Vagina (tissue), 2 donors: ENCODE measurements at regions not wholly inside any gene's neighbourhood (a gene's known extent, or its start where the extent isn't known, plus 50 kb on each side); places are given as distances from the start of the nearest gene placed in this dataset.

Source experiments
- POLR2A ChIP-seq, 2 donors: fragments of 450-650 bp; IDR thresholded peaks; one replicate each; pipeline ENCODE4 v1.6.1; 2017; ENCODE audit warnings: antibody characterized with exemption in 2 of 2, mild to moderate bottlenecking in 2 of 2, moderate library complexity in 2 of 2
- TF ChIP-seq, protein P1 (sequence below), 3 experiments: fragments of 450-650 bp in 2 of 3; fragments of 200-600 bp in 1 of 3; sonication (generic) in 1 of 3; IDR thresholded peaks; one replicate each; pipeline ENCODE4 v1.5.1; 2017 to 2019; ENCODE audit warnings: antibody characterized with exemption in 3 of 3, mild to moderate bottlenecking in 2 of 3, moderate library complexity in 2 of 3

DNA sequence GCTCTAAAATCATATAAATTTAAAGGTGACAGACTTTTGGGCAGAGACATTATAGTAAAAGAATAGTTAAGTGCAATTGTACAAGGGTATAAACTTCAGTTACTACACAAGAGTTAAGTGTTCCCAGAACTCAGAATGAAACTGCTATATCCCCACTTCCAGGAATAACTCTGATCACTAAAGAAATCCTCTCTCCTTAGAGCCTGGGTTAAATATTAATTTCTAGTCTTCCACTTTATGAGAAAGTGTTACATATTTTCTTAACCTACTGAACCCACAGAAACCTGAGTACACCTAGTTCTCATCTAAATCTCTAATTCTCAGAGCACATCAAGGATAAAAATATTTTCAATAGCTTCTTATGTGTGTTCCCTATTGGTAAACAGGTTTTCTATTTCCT, 99.1 kb upstream of the USP38 start:
- TF ChIP-seq, protein P1, sequence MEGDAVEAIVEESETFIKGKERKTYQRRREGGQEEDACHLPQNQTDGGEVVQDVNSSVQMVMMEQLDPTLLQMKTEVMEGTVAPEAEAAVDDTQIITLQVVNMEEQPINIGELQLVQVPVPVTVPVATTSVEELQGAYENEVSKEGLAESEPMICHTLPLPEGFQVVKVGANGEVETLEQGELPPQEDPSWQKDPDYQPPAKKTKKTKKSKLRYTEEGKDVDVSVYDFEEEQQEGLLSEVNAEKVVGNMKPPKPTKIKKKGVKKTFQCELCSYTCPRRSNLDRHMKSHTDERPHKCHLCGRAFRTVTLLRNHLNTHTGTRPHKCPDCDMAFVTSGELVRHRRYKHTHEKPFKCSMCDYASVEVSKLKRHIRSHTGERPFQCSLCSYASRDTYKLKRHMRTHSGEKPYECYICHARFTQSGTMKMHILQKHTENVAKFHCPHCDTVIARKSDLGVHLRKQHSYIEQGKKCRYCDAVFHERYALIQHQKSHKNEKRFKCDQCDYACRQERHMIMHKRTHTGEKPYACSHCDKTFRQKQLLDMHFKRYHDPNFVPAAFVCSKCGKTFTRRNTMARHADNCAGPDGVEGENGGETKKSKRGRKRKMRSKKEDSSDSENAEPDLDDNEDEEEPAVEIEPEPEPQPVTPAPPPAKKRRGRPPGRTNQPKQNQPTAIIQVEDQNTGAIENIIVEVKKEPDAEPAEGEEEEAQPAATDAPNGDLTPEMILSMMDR (IDR thresholded peaks at IDR 0.05) = no peak
- TF ChIP-seq POLR2A (IDR thresholded peaks at IDR 0.05) = no peak
